ENCODE measurements at regions not wholly inside any gene's neighbourhood (a gene's known extent, or its start where the extent isn't known, plus 50 kb on each side); places are given as distances from the start of the nearest gene placed in this dataset.

GRCh38 chr7:25790963-25791362, 361.0 kb upstream of the NFE2L3 start:
- WGBS, 2 donors: 28 to 46% methylated on average over 4 of the region's 4 CpGs

GRCh38 chr7:25792586-25792985, 359.4 kb upstream of the NFE2L3 start:
- no peaks in the 10 kb centered on the region for H3K27me3 ChIP-seq (ENCODE audit: control insufficient read depth in 1 of 2, insufficient read depth in 2 of 2, low read length in 2 of 2)
- H3K27ac ChIP-seq (ENCODE audit: low read depth in 2 of 2, low read length in 1 of 2): no peak overlapping the region
- H3K4me1 ChIP-seq (ENCODE audit: control insufficient read depth in 2 of 2, insufficient read depth in 2 of 2, low read length in 1 of 2): peaks cover 0 to 2% of the 10 kb centered on the region in 2 donors
- H3K4me3 ChIP-seq (ENCODE audit: low read depth in 1 of 2, low read length in 2 of 2): no peak overlapping the region
- H3K36me3 ChIP-seq (ENCODE audit: control insufficient read depth in 2 of 2, insufficient read depth in 2 of 2, low read length in 1 of 2): no peaks in the 10 kb centered on the region
- WGBS, 2 donors: 84 to 87% methylated on average over 8 of the region's 8 CpGs
- H3K9me3 ChIP-seq (ENCODE audit: control insufficient read depth in 2 of 2, insufficient read depth in 1 of 2, low read depth in 1 of 2, low read length in 1 of 2): no peaks in the 10 kb centered on the region

More at GRCh38 chr7:25790963-25791362, 361.0 kb upstream of the NFE2L3 start:
- H3K27ac ChIP-seq (ENCODE audit: low read depth in 2 of 2, low read length in 1 of 2): no peak overlapping the region
- H3K36me3 ChIP-seq (ENCODE audit: control insufficient read depth in 2 of 2, insufficient read depth in 2 of 2, low read length in 1 of 2): no peaks in the 10 kb centered on the region
- H3K4me1 ChIP-seq (ENCODE audit: control insufficient read depth in 2 of 2, insufficient read depth in 2 of 2, low read length in 1 of 2): peaks cover under 1 to 2% of the 10 kb centered on the region in 2 donors
- H3K4me3 ChIP-seq (ENCODE audit: low read depth in 1 of 2, low read length in 2 of 2): no peak overlapping the region
- no peaks in the 10 kb centered on the region for H3K27me3 ChIP-seq (ENCODE audit: control insufficient read depth in 1 of 2, insufficient read depth in 2 of 2, low read length in 2 of 2)
- no peaks in the 10 kb centered on the region for H3K9me3 ChIP-seq (ENCODE audit: control insufficient read depth in 2 of 2, insufficient read depth in 1 of 2, low read depth in 1 of 2, low read length in 1 of 2)

GRCh38 chr7:25795824-25796235, 356.2 kb upstream of the NFE2L3 start:
- Histone ChIP-seq H3K36me3 (ENCODE audit: control insufficient read depth in 2 of 2, insufficient read depth in 2 of 2, low read length in 1 of 2) (no peaks in the 10 kb centered on the region), H3K4me3 (ENCODE audit: low read depth in 1 of 2, low read length in 2 of 2) (no peak overlapping the region), H3K27me3 (ENCODE audit: control insufficient read depth in 1 of 2, insufficient read depth in 2 of 2, low read length in 2 of 2) (no peaks in the 10 kb centered on the region), H3K9me3 (ENCODE audit: control insufficient read depth in 2 of 2, insufficient read depth in 1 of 2, low read depth in 1 of 2, low read length in 1 of 2) (no peaks in the 10 kb centered on the region), H3K4me1 (ENCODE audit: control insufficient read depth in 2 of 2, insufficient read depth in 2 of 2, low read length in 1 of 2) (peaks cover 0 to 2% of the 10 kb centered on the region in 2 donors), H3K27ac (ENCODE audit: low read depth in 2 of 2, low read length in 1 of 2) (peak overlapping the region; percentile 30 to 52)
- WGBS, 2 donors: 57% methylated on average over 2 of the region's 2 CpGs

- H3K9me3 ChIP-seq (ENCODE audit: control insufficient read depth in 2 of 2, insufficient read depth in 1 of 2, low read depth in 1 of 2, low read length in 1 of 2): no peaks in the 10 kb centered on the region
- no peak overlapping the region for H3K27ac ChIP-seq (ENCODE audit: low read depth in 2 of 2, low read length in 1 of 2)
Observed at GRCh38 chr7:25798344-25798743, 353.7 kb upstream of the NFE2L3 start.

GRCh38 chr7:25801214-25801613, 350.8 kb upstream of the NFE2L3 start:
- Histone ChIP-seq H3K36me3 (ENCODE audit: control insufficient read depth in 2 of 2, insufficient read depth in 2 of 2, low read length in 1 of 2) (no peaks in the 10 kb centered on the region), H3K27ac (ENCODE audit: low read depth in 2 of 2, low read length in 1 of 2) (no peak overlapping the region), H3K9me3 (ENCODE audit: control insufficient read depth in 2 of 2, insufficient read depth in 1 of 2, low read depth in 1 of 2, low read length in 1 of 2) (no peaks in the 10 kb centered on the region), H3K4me3 (ENCODE audit: low read depth in 1 of 2, low read length in 2 of 2) (no peak overlapping the region), H3K4me1 (ENCODE audit: control insufficient read depth in 2 of 2, insufficient read depth in 2 of 2, low read length in 1 of 2) (peaks cover 0 to 3% of the 10 kb centered on the region in 2 donors), H3K27me3 (ENCODE audit: control insufficient read depth in 1 of 2, insufficient read depth in 2 of 2, low read length in 2 of 2) (no peaks in the 10 kb centered on the region)
- WGBS, 2 donors: 93 to 96% methylated on average over 3 of the region's 3 CpGs

More at GRCh38 chr7:25798344-25798743, 353.7 kb upstream of the NFE2L3 start:
- Histone ChIP-seq H3K36me3 (ENCODE audit: control insufficient read depth in 2 of 2, insufficient read depth in 2 of 2, low read length in 1 of 2) (no peaks in the 10 kb centered on the region), H3K4me1 (ENCODE audit: control insufficient read depth in 2 of 2, insufficient read depth in 2 of 2, low read length in 1 of 2) (peaks cover 0 to 2% of the 10 kb centered on the region in 2 donors), H3K4me3 (ENCODE audit: low read depth in 1 of 2, low read length in 2 of 2) (no peak overlapping the region), H3K27me3 (ENCODE audit: control insufficient read depth in 1 of 2, insufficient read depth in 2 of 2, low read length in 2 of 2) (no peaks in the 10 kb centered on the region)
- 94 to 100% methylated on average over 1 of the region's 1 CpG for WGBS, 2 donors

- peaks cover 0 to 3% of the 10 kb centered on the region in 2 donors for H3K4me1 ChIP-seq (ENCODE audit: control insufficient read depth in 2 of 2, insufficient read depth in 2 of 2, low read length in 1 of 2)
- H3K27ac ChIP-seq (ENCODE audit: low read depth in 2 of 2, low read length in 1 of 2): no peak overlapping the region
- H3K4me3 ChIP-seq (ENCODE audit: low read depth in 1 of 2, low read length in 2 of 2): no peak overlapping the region
- H3K27me3 ChIP-seq (ENCODE audit: control insufficient read depth in 1 of 2, insufficient read depth in 2 of 2, low read length in 2 of 2): no peaks in the 10 kb centered on the region
- no peaks in the 10 kb centered on the region for H3K36me3 ChIP-seq (ENCODE audit: control insufficient read depth in 2 of 2, insufficient read depth in 2 of 2, low read length in 1 of 2)
- 80 to 82% methylated on average over 3 of the region's 3 CpGs for WGBS, 2 donors
- no peaks in the 10 kb centered on the region for H3K9me3 ChIP-seq (ENCODE audit: control insufficient read depth in 2 of 2, insufficient read depth in 1 of 2, low read depth in 1 of 2, low read length in 1 of 2)
Observed at GRCh38 chr7:25802057-25802456, 349.9 kb upstream of the NFE2L3 start.

GRCh38 chr7:25802473-25802872, 349.5 kb upstream of the NFE2L3 start:
- Histone ChIP-seq H3K27me3 (ENCODE audit: control insufficient read depth in 1 of 2, insufficient read depth in 2 of 2, low read length in 2 of 2) (no peaks in the 10 kb centered on the region), H3K4me3 (ENCODE audit: low read depth in 1 of 2, low read length in 2 of 2) (no peak overlapping the region), H3K4me1 (ENCODE audit: control insufficient read depth in 2 of 2, insufficient read depth in 2 of 2, low read length in 1 of 2) (peaks cover 0 to 3% of the 10 kb centered on the region in 2 donors), H3K27ac (ENCODE audit: low read depth in 2 of 2, low read length in 1 of 2) (no peak overlapping the region), H3K9me3 (ENCODE audit: control insufficient read depth in 2 of 2, insufficient read depth in 1 of 2, low read depth in 1 of 2, low read length in 1 of 2) (no peaks in the 10 kb centered on the region), H3K36me3 (ENCODE audit: control insufficient read depth in 2 of 2, insufficient read depth in 2 of 2, low read length in 1 of 2) (no peaks in the 10 kb centered on the region)

GRCh38 chr7:25803117-25803887, 348.7 kb upstream of the NFE2L3 start:
- WGBS, 2 donors: 71 to 74% methylated on average over 11 of the region's 11 CpGs
- H3K4me1 ChIP-seq (ENCODE audit: control insufficient read depth in 2 of 2, insufficient read depth in 2 of 2, low read length in 1 of 2): peaks cover 0 to 3% of the 10 kb centered on the region in 2 donors
- H3K4me3 ChIP-seq (ENCODE audit: low read depth in 1 of 2, low read length in 2 of 2): no peak overlapping the region
- no peaks in the 10 kb centered on the region for H3K27me3 ChIP-seq (ENCODE audit: control insufficient read depth in 1 of 2, insufficient read depth in 2 of 2, low read length in 2 of 2)
- H3K27ac ChIP-seq (ENCODE audit: low read depth in 2 of 2, low read length in 1 of 2): peak overlapping the region in 1 of 2 donors; percentile 10
- no peaks in the 10 kb centered on the region for H3K36me3 ChIP-seq (ENCODE audit: control insufficient read depth in 2 of 2, insufficient read depth in 2 of 2, low read length in 1 of 2)
- no peaks in the 10 kb centered on the region for H3K9me3 ChIP-seq (ENCODE audit: control insufficient read depth in 2 of 2, insufficient read depth in 1 of 2, low read depth in 1 of 2, low read length in 1 of 2)

- no peaks in the 10 kb centered on the region for H3K9me3 ChIP-seq (ENCODE audit: control insufficient read depth in 2 of 2, insufficient read depth in 1 of 2, low read depth in 1 of 2, low read length in 1 of 2)
- no peaks in the 10 kb centered on the region for H3K36me3 ChIP-seq (ENCODE audit: control insufficient read depth in 2 of 2, insufficient read depth in 2 of 2, low read length in 1 of 2)
- H3K27ac ChIP-seq (ENCODE audit: low read depth in 2 of 2, low read length in 1 of 2): no peak overlapping the region
- H3K27me3 ChIP-seq (ENCODE audit: control insufficient read depth in 1 of 2, insufficient read depth in 2 of 2, low read length in 2 of 2): no peaks in the 10 kb centered on the region
- no peak overlapping the region for H3K4me3 ChIP-seq (ENCODE audit: low read depth in 1 of 2, low read length in 2 of 2)
- H3K4me1 ChIP-seq (ENCODE audit: control insufficient read depth in 2 of 2, insufficient read depth in 2 of 2, low read length in 1 of 2): peaks cover 0 to 3% of the 10 kb centered on the region in 2 donors
- WGBS, 2 donors: 55 to 64% methylated on average over 4 of the region's 4 CpGs
Observed at GRCh38 chr7:25804154-25804553, 347.8 kb upstream of the NFE2L3 start.

All from esophagus (tissue), 2 donors.